Germinal center (tissue), 1 donor: ENCODE measurements at regions not wholly inside any gene's neighbourhood (a gene's known extent, or its start where the extent isn't known, plus 50 kb on each side); places are given as distances from the start of the nearest gene placed in this dataset.

Experiments
- DNase-seq: peaks from one replicate; pipeline ENCODE4 v3.0.0; 2012; ENCODE audit warnings: mixed read lengths, low spot score

DNA sequence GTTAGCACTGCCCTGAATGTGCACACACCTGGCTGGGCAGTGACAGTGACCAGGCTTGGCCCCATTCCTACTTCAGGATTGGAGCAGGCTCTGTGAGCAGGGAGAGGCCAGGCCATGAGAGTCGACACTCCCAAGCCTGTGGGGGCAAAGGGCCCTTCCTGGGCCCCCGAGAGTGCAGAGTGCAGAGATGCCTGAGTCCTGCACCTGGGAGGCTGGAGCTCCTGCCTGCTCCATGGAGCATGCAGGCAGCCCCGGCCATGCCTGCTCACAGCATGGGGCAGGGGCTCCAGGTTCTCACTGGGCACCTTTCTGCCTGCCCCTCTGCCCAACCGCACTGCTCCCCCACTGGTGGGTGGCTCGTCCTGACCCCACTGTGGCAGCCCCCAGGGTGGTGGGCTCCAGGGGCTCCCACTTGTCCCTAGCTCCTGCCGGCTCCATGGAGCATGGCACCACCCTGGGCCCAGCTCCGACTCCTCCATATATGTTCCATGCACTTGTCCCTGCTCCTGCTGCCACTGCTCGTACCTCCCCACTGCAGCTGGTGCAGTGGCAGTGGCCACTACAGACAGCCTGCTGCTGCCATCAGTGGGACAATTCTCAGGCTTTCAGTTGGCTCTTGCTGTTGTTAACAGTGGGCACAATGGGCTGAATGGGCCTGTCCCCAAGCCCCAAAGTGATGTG is 282.0 kb downstream of the RPRM start:
- no peak for DNase-seq

DNA sequence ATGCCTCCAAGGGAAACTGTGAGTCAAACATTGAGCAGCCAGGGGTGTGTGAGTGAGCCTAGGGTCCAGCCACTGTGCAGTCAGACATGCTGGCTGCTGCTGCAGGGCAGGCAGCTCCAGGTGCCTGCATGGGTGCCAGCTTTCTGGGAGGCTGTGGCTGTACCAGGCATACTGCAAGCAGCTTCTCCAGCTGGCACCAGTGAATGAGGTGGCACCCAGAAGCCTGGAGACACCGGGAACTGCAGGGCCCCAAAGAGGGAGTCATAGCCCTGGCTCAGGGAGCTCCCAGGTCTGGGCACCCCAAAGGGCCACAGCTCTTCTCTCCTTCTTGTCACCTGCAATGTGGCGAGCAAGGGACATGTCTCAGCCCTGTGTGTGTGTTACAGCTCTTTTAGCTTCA is 283.2 kb downstream of the RPRM start:
- DNase-seq: no peak

DNA sequence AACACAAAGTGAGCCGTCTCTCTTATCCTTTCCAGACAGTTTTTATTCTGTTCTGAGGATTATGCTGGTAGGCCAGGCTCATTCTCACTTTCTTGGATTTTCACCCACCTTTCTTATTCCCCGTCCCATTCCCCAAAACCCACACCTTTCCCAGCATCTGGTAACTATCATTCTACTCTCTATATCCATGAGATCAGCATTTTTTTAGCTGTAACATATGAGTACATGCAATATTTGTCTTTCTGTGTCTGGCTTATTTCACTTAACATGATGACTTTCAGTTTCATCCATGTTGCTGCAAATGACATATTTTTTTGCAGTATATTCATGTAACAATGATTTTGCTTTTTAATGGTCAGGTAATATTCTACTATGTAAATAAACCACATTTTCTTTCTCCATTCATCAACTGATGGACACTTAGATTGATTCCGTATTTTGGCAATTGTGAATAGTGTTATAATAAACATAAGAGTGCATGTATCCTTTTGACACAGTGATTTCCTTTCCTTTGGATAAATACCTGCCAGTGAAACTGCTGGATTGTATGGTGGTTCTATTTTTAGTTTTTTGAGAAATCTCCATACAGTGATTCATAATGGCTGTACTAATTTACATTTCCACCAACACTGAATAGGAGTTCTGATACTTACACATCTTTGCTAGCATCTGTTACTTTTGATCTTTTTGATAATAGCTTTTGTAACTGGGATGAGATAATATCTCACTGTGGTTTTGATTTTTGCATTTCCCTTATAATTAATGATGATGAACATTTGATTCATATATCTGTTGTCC is 289.3 kb downstream of the RPRM start:
- DNase-seq: no peak

GRCh38 chr2:153179808-153180207 is 298.8 kb downstream of the RPRM start:
- DNase-seq: no peak

GRCh38 chr2:153169609-153170008 is 309.0 kb downstream of the RPRM start:
- no peak for DNase-seq

DNA sequence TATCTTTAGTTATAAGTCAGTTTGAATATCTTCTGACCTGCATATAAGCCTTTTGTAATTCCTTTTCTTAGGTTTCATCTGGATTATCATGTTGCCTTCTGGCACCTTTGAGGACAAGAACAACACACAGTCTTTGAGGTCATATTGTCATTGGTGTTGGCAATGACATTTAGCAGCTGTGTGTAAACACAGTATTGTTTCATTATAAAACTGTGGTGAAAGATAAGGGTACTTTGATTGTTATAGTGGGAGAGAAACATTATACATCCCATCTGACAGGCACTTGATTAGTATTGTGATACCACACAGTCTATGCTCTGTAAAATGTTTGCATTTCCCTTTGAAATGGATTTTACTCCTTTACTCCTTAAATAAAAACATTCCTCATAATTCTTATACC is 313.5 kb downstream of the RPRM start:
- DNase-seq: no peak

DNA sequence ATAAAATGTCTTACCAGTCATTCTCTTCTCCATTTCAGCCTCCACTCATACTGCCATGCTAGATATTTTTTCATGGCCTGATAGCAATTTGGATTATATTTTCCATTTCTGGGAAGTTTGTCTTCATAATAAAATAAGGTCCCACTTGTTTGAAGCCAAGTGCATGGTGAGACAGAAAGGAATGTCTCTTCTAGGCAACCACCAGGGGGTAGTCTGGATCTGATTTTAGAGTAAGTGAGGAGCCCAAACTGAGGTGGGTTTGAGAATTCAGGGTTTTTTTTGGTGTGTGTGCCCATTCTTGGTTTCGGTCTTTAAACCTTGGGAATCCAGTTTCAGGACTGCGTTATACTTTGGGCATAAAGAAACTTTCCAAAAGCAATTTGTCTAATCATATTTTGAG is 315.5 kb downstream of the RPRM start:
- DNase-seq: no peak

- no peak for DNase-seq
These were observed 321.8 kb downstream of the RPRM start for GRCh38 chr2:153156743-153157142.

- DNase-seq: no peak
These were observed 326.5 kb downstream of the RPRM start for GRCh38 chr2:153152036-153152435.

GRCh38 chr2:153145470-153145978 is 333.0 kb downstream of the RPRM start:
- DNase-seq: no peak

DNA sequence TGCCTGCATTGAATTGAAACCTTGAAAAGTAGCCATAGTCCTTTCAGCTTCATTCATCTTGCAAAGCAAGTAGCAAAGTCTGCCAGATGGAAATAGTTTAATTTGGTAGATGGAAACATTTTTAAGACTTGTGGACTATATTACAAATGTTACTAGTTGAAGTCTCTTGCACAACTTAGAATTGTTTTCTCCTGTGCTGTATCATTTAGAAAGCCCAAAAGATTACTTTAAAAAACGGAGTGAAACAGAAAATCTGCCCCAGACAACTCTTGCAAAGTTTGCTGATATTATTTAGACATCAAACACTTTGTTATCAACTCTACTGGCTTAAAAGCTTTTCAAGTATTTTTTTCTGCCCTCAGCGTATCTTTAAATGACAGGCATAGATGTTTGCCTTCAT is 335.0 kb downstream of the RPRM start:
- no peak for DNase-seq

- no peak for DNase-seq
These were observed 338.1 kb downstream of the RPRM start for GRCh38 chr2:153140498-153140897.

GRCh38 chr2:153138651-153139375 is 339.7 kb downstream of the RPRM start:
- no peak for DNase-seq

DNA sequence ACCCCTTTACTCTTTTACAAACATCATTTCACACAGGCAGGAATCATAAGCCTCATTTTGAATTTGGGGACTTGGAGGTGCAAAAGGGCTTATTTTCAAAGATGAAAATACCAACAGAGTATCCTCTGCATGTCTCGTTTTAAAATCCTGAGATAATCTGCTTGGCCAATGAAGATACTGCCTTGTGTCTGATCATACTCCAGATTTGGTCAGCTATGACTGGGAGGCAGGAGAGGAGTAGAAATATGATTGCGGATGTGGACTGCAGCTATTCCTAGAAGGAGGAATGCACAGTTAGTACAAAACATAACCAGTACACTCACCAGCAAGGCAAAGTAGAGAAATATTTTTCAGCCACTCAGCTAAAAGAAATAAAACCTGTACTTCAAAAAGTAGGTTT is 342.3 kb downstream of the RPRM start:
- DNase-seq: no peak

DNA sequence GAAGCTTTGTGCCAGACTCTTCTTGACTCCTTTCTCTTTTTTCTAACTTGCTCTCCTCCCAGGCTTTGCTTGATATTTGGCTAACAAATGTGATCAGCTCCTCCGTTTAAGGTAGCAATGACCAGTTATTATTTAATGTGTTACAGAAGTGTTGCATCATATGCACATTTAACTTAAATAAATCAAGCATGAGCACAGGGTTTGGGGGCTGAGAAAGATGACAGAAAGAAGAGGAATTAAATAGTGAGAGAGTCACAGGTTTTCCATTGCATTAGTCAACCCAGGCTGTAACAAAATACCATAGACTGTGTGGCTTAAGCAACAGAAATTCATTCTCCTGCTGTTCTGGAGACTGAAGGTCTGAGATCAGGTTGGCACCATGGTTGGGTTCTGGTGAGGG is 343.8 kb downstream of the RPRM start:
- no peak for DNase-seq

DNA sequence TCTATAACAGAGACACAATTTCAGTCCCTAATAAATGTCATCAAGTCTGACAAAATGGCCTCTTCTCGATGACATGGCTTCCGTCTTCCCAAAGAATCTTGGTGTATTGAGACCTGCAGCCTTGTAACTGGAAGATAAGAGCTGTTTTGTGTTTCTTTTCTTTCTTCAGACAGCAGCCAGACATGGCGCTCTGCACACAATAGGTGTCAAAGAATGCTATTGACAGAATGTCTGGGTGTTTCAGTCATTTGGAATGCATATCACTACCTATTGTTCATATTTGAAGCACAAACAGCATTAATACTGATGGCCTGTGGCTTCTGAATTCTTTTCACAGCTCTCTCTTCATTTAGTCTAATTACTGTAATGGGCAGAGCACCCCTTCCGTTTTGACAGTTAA is 344.8 kb downstream of the RPRM start:
- no peak for DNase-seq

DNA sequence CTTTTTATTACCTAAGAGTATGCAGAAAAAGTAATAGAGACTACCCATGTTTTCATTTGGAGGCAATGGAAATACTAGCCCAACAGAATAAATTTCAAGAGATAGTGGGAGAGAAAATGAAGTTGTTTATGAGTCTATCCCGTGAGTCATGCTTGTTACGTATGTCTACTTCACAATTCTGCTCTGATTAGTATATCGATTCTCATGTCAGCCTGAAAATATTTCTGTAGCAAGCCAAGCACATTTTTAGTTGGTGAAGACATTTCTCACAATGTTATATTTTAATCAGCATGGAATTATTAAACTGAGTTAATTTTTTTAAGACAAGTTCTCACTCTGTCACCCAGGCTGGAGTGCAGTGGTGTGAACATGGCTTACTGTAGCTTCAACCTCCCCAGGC is 346.1 kb downstream of the RPRM start:
- DNase-seq: no peak

- no peak for DNase-seq
These were observed 363.4 kb downstream of the RPRM start for GRCh38 chr2:153115141-153115540.

DNA sequence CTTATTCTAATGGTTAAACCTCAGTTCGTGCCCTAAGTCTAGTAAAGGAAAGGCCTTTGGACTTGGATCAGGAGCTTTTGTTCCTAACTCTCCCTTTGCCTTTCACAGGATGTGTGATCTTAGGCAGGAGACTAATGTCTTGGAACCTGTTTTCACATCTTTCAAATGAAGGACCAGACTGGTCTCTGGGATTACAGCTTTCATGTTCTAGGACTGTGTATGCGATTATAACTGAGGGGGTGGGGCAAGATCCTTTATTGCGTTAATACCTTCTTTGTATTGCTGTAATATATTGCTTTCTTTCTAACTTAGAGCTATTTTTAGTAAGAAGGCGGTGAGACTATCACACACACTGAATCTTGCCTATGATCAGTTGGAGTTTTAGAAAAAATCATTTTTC is 368.1 kb downstream of the RPRM start:
- DNase-seq: no peak

- no peak for DNase-seq
These were observed 368.8 kb downstream of the RPRM start for GRCh38 chr2:153109793-153110192.

DNA sequence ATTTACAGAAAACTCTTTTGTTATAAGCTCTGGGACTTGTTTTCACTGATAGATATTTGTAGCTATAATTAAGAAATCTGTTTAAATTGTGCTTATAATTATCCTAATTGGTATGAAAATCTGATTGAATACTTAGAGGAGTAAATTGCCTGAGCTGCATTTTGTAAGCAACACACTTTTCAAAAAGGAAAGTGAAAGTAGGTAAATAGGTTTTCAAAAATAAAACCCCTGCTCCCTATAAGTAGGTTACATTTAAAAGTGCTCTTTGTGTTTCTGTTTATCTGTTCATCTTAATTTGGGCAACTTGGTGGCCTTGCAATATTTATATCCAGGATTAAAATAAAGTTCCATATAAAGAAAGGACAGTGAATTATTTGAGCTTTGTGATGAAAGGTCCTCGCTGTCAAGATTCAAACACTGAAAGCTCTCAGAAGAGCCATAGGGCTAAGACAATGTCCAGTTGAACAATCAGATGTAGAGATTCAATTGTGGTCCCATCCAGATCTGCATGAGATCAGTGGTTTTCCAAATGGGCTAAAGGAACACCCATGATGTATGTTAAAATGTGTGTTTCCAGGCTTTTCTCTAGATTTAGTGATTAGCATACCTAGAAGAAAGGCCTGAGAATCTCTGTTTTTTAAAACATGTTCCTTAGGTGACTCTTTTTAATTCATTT is 371.6 kb downstream of the RPRM start:
- DNase-seq: no peak

GRCh38 chr2:153105829-153106578 is 372.6 kb downstream of the RPRM start:
- no peak for DNase-seq
